HCT116 (cell line): ENCODE measurements at regions not wholly inside any gene's neighbourhood (a gene's known extent, or its start where the extent isn't known, plus 50 kb on each side); places are given as distances from the start of the nearest gene placed in this dataset.

ENCODE experiments used
- ATAC-seq: fragments of 200-7000 bp; cut with Tn5 transposase; 2 replicates; pipeline ENCODE4 v1.9.1; 2020; ENCODE audit warnings: mild to moderate bottlenecking, moderate library complexity
- BruUV-seq: library from RNA; stranded (reverse); fragments of 400-500 nt; replicated peaks from 2 replicates; lab custom pipeline; 2021; lab: Mats Ljungman, UMichigan
- CTCF ChIA-PET: fragments of 300-600 bp; sonication (Branson Sonifier 250); formaldehyde crosslinking; loops from one replicate; lab custom pipeline; 2021; ENCODE audit warnings: antibody characterized with exemption; lab: Charles Lee
- POLR2A ChIA-PET: fragments of 300-600, 350-600 bp; sonication (Branson Sonifier 250); formaldehyde crosslinking; loops from one replicate; lab custom pipeline; 2021; ENCODE audit warnings: antibody characterized with exemption; lab: Charles Lee
- RAD21 ChIA-PET, 2 experiments: fragments of 300-600 bp; sonication (Branson Sonifier 250); formaldehyde crosslinking; loops; one replicate each; lab custom pipeline; 2023; ENCODE audit warnings: low total read pairs in 2 of 2; ENCODE audit not compliant: uncharacterized antibody in 2 of 2, unreplicated experiment in 2 of 2, low non-redundant PET in 1 of 2; lab: Charles Lee
- DNase-seq: peaks from one replicate; pipeline ENCODE4 v3.0.0-alpha.2; 2010; ENCODE audit warnings: low read depth, low spot score
- H2AFZ ChIP-seq: fragments of 200-600 bp; shearing (Covaris generic), sonication (generic); 2 replicates; pipeline ENCODE4 v1.6.1; 2017; ENCODE audit warnings: low read depth, mixed run types, mixed read lengths, antibody characterized with exemption, low read length; ENCODE audit not compliant: poor library complexity, severe bottlenecking
- H3K27ac ChIP-seq: 2 replicates; pipeline ENCODE4 v1.5.1; 2012; ENCODE audit warnings: low read depth, low read length
- H3K27me3 ChIP-seq: fragments of 200-600 bp; sonication (generic); 2 replicates; pipeline ENCODE4 v1.6.1; 2016; ENCODE audit warnings: mixed run types, low read length, mixed read lengths; ENCODE audit not compliant: insufficient read depth
- H3K36me3 ChIP-seq, 2 experiments: fragments of 200-500 bp in 1 of 2; fragments of 200-600 bp in 1 of 2; sonication (Bioruptor generic) in 1 of 2; sonication (generic) in 1 of 2; 2 replicates each; pipeline versions ENCODE4 v1.5.1 to v1.6.1; 2014 to 2016; ENCODE audit warnings: low read length in 2 of 2, inconsistent platforms in 1 of 2, mixed read lengths in 1 of 2, mixed run types in 1 of 2; ENCODE audit not compliant: insufficient read depth in 2 of 2, control insufficient read depth in 1 of 2
- H3K4me1 ChIP-seq, 2 experiments: fragments of 200-600 bp in 1 of 2; sonication (generic) in 1 of 2; 2 replicates each; pipeline versions ENCODE4 v1.5.1 to v1.6.1; 2012 to 2017; ENCODE audit warnings: low read length in 2 of 2, inconsistent platforms in 1 of 2, mild to moderate bottlenecking in 1 of 2, mixed read lengths in 1 of 2, mixed run types in 1 of 2, moderate library complexity in 1 of 2; ENCODE audit not compliant: insufficient read depth in 2 of 2, control insufficient read depth in 1 of 2
- H3K4me2 ChIP-seq: fragments of 200-600 bp; sonication (generic); 2 replicates; pipeline ENCODE4 v1.6.1; 2017; ENCODE audit warnings: mixed run types, low read length, mixed read lengths
- H3K4me3 ChIP-seq, 2 experiments: fragments of 200-600 bp in 1 of 2; sonication (generic) in 1 of 2; replicated peaks in 1 of 2; 2 replicates each; pipeline ENCODE4 v1.5.1; 2011 to 2016; ENCODE audit warnings: low read length in 2 of 2, control low read depth in 1 of 2, low read depth in 1 of 2, mild to moderate bottlenecking in 1 of 2, mixed read lengths in 1 of 2, mixed run types in 1 of 2
- H3K79me2 ChIP-seq: fragments of 200-600 bp; sonication (generic); 2 replicates; pipeline ENCODE4 v1.6.1; 2017; ENCODE audit warnings: mild to moderate bottlenecking, mixed run types, low read length, moderate library complexity, mixed read lengths; ENCODE audit not compliant: insufficient read depth
- H3K9ac ChIP-seq: fragments of 200-600 bp; sonication (generic); 2 replicates; pipeline ENCODE4 v1.6.1; 2016; ENCODE audit warnings: low read length, mixed read lengths
- H3K9me2 ChIP-seq: fragments of 200-600 bp; sonication (generic), shearing (Covaris generic); 2 replicates; pipeline ENCODE4 v1.6.1; 2017; ENCODE audit warnings: mixed run types, mild to moderate bottlenecking, moderate library complexity; ENCODE audit not compliant: insufficient read depth
- H3K9me3 ChIP-seq, 2 experiments: fragments of 200-500 bp in 1 of 2; fragments of 200-600 bp in 1 of 2; sonication (Bioruptor generic) in 1 of 2; sonication (generic) in 1 of 2; 2 replicates each; pipeline ENCODE4 v1.6.1; 2014 to 2017; ENCODE audit warnings: low read length in 2 of 2, mixed read lengths in 2 of 2, inconsistent platforms in 1 of 2, low read depth in 1 of 2, mild to moderate bottlenecking in 1 of 2, mixed run types in 1 of 2, moderate library complexity in 1 of 2; ENCODE audit not compliant: control insufficient read depth in 1 of 2, insufficient read depth in 1 of 2
- H4K20me1 ChIP-seq: fragments of 200-600 bp; sonication (generic), shearing (Covaris generic); 2 replicates; pipeline ENCODE4 v1.6.1; 2017; ENCODE audit warnings: mixed run types, mild to moderate bottlenecking, moderate library complexity; ENCODE audit not compliant: insufficient read depth
- EZH2 ChIP-seq: fragments of 200-600 bp; sonication (generic); IDR thresholded peaks from 2 replicates; pipeline ENCODE4 v1.6.1; 2017; ENCODE audit warnings: antibody characterized with exemption, mixed run types
- JUND ChIP-seq: IDR thresholded peaks from 2 replicates; pipeline ENCODE4 v1.6.1; 2012
- RAD21 ChIP-seq: IDR thresholded peaks from 2 replicates; pipeline ENCODE4 v1.6.1; 2012; ENCODE audit warnings: low read depth, mild to moderate bottlenecking
- SRF ChIP-seq: IDR thresholded peaks from 2 replicates; pipeline ENCODE4 v1.6.1; 2012; ENCODE audit warnings: low read depth
- ZBTB33 ChIP-seq: IDR thresholded peaks from 2 replicates; pipeline ENCODE4 v1.6.1; 2011; ENCODE audit warnings: mild to moderate bottlenecking, low read length, moderate library complexity; ENCODE audit not compliant: insufficient replicate concordance; ENCODE audit errors: extremely low read depth
- intact Hi-C: fragments of 100-400 bp; cut with micrococcal nuclease; formaldehyde crosslinking; loops from 2 replicates; pipeline ENCODE4 v1.10.0; 2022
- TF ChIP-seq, protein P1 (sequence below): IDR thresholded peaks from 2 replicates; pipeline ENCODE4 v1.6.1; 2012

DNA sequence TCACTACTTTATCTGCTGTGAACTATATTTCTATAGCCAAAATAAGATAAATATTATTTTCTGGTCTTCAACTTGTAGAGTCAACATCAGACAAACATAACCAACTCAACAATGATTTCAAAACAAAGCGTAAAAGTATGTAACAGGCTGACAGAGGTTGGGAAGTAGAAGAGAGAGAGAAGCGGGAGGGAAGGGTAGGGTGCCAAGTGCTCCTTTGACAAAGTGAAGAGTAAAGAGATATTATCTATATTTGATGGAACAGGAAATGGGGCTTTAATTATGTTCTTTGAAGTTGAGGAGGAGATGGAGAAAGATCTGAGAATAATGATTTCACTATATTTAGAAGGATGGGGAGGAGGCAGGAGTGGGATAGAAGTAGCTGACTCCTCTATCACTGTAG lies 70.1 kb downstream of the DNTTIP2 start:
- BruUV-seq: no TSS peak
- no peak for ATAC-seq
- intact Hi-C loops: no loop called here

More for the DNA sequence above, 70.1 kb downstream of the DNTTIP2 start:
- Histone ChIP-seq H3K27me3 (no peaks in the 10 kb centered on the region), H3K4me2 (no peak overlapping the region), H3K36me3 (no peaks in the 10 kb centered on the region), H3K9me2 (no peaks in the 10 kb centered on the region), H3K9me3 (no peaks in the 10 kb centered on the region), H4K20me1 (no peaks in the 10 kb centered on the region), H3K9ac (no peak overlapping the region), H3K27ac (no peak overlapping the region), H3K79me2 (no peaks in the 10 kb centered on the region), H2AFZ (no peak overlapping the region), H3K4me1 (peaks cover 8 to 36% of the 10 kb centered on the region in 2 experiments), H3K4me3 (no peak overlapping the region)
- ChIA-PET CTCF (no interaction called here), POLR2A (interaction anchor here (1.5 kb wide), 1 partner anchor 121 kb away, joined by 3 read pairs; no protein-coding TSS in a partner anchor), RAD21 (no interaction called here)
- no peak for DNase-seq
- no peak for TF ChIP-seq JUND
- no peak for TF ChIP-seq EZH2
- no peak for TF ChIP-seq RAD21
- TF ChIP-seq, protein P1, sequence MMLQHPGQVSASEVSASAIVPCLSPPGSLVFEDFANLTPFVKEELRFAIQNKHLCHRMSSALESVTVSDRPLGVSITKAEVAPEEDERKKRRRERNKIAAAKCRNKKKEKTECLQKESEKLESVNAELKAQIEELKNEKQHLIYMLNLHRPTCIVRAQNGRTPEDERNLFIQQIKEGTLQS: no peak
- TF ChIP-seq ZBTB33: no peak
- TF ChIP-seq SRF: no peak
